GM23338 (cell line): ENCODE measurements at regions not wholly inside any gene's neighbourhood (a gene's known extent, or its start where the extent isn't known, plus 50 kb on each side); places are given as distances from the start of the nearest gene placed in this dataset.

ENCODE experiments used
- ATAC-seq: fragments of 200-7000 bp; cut with Tn5 transposase; 3 replicates; pipeline ENCODE4 v1.9.1; 2020
- DNase-seq: peaks from one replicate; pipeline ENCODE4 v3.0.0-alpha.2; 2015; ENCODE audit warnings: low spot score
- H2AFZ ChIP-seq: fragments of 200-600 bp; sonication (generic); 2 replicates; pipeline ENCODE4 v1.8.0; 2016; ENCODE audit warnings: antibody characterized with exemption, mild to moderate bottlenecking, moderate library complexity
- H3F3A ChIP-seq: fragments of 200-600 bp; sonication (generic); replicated peaks from 2 replicates; pipeline ENCODE4 v1.8.0; 2017; ENCODE audit warnings: antibody characterized with exemption, mixed run types, low read depth
- H3K27ac ChIP-seq: fragments of 200-600 bp; sonication (generic); 2 replicates; pipeline ENCODE4 v1.6.1; 2016; ENCODE audit warnings: low read depth
- H3K27me3 ChIP-seq: fragments of 200-600 bp; sonication (generic); 2 replicates; pipeline ENCODE4 v1.8.0; 2016; ENCODE audit warnings: mild to moderate bottlenecking, mixed run types, moderate library complexity; ENCODE audit not compliant: insufficient read depth
- H3K36me3 ChIP-seq: fragments of 200-600 bp; sonication (generic); 2 replicates; pipeline ENCODE4 v1.8.0; 2016; ENCODE audit warnings: mild to moderate bottlenecking; ENCODE audit not compliant: insufficient read depth
- H3K4me1 ChIP-seq: fragments of 200-600 bp; sonication (generic); 2 replicates; pipeline ENCODE4 v1.8.0; 2016; ENCODE audit warnings: mild to moderate bottlenecking, moderate library complexity; ENCODE audit not compliant: insufficient read depth
- H3K4me2 ChIP-seq: fragments of 200-600 bp; sonication (generic); 2 replicates; pipeline ENCODE4 v1.7.1; 2017; ENCODE audit warnings: mixed run types
- H3K4me3 ChIP-seq: fragments of 200-600 bp; sonication (generic); 2 replicates; pipeline ENCODE4 v1.6.1; 2016; ENCODE audit warnings: mixed run types
- H3K79me2 ChIP-seq: fragments of 200-600 bp; sonication (generic); replicated peaks from 2 replicates; pipeline ENCODE4 v1.8.0; 2017; ENCODE audit warnings: mild to moderate bottlenecking; ENCODE audit not compliant: insufficient read depth
- H3K9me2 ChIP-seq: fragments of 200-600 bp; sonication (generic); 2 replicates; pipeline ENCODE4 v1.8.0; 2017; ENCODE audit not compliant: insufficient read depth
- H4K20me1 ChIP-seq: fragments of 200-600 bp; sonication (generic); replicated peaks from 2 replicates; pipeline ENCODE4 v1.8.0; 2017; ENCODE audit warnings: mild to moderate bottlenecking; ENCODE audit not compliant: insufficient read depth
- H3K27ac Mint-ChIP-seq: 2 replicates; pipeline ENCODE4 v1.8.0; 2020; ENCODE audit warnings: inconsistent platforms, mild to moderate bottlenecking, moderate library complexity, mixed read lengths
- H3K27me3 Mint-ChIP-seq: 3 replicates; pipeline ENCODE4 v1.8.0; 2022; ENCODE audit warnings: low read depth, mild to moderate bottlenecking, moderate library complexity, mixed read lengths, inconsistent platforms; ENCODE audit not compliant: insufficient read depth, poor library complexity
- H3K36me3 Mint-ChIP-seq: 3 replicates; pipeline ENCODE4 v1.8.0; 2021; ENCODE audit warnings: low read depth, mild to moderate bottlenecking, inconsistent platforms, moderate library complexity, mixed read lengths
- H3K4me1 Mint-ChIP-seq: 3 replicates; pipeline ENCODE4 v1.8.0; 2020; ENCODE audit warnings: mild to moderate bottlenecking, inconsistent platforms, mixed read lengths
- H3K4me3 Mint-ChIP-seq: 3 replicates; pipeline ENCODE4 v1.8.0; 2021; ENCODE audit warnings: moderate library complexity, mild to moderate bottlenecking, inconsistent platforms, mixed read lengths
- H3K9me3 Mint-ChIP-seq: 3 replicates; pipeline ENCODE4 v1.8.0; 2020; ENCODE audit warnings: moderate library complexity, mild to moderate bottlenecking, inconsistent platforms, mixed read lengths
- CREB1 ChIP-seq: fragments of 250-450 bp; sonication (Bioruptor Pico); IDR thresholded peaks from 2 replicates; pipeline ENCODE4 v1.5.0; 2020; ENCODE audit warnings: low read depth, mild to moderate bottlenecking, moderate library complexity
- CTCF ChIP-seq, 2 experiments: fragments of 200-600 bp in 1 of 2; sonication (generic) in 1 of 2; conservative IDR thresholded peaks; 2 replicates each; pipeline versions ENCODE4 v1.5.1 to v1.6.1; 2016 to 2017; ENCODE audit warnings: antibody characterized with exemption in 2 of 2, low read depth in 2 of 2, mild to moderate bottlenecking in 2 of 2, moderate library complexity in 1 of 2
- ETS1 ChIP-seq: IDR thresholded peaks from 2 replicates; pipeline ENCODE4 v1.6.1; 2016; ENCODE audit warnings: antibody characterized with exemption
- EZH2 ChIP-seq: fragments of 200-600 bp; sonication (generic); IDR thresholded peaks from one replicate; pipeline ENCODE4 v1.8.0; 2017; ENCODE audit warnings: antibody characterized with exemption, mild to moderate bottlenecking, low read depth; ENCODE audit not compliant: unreplicated experiment
- EZH2phosphoT487 ChIP-seq: fragments of 200-600 bp; sonication (generic); IDR thresholded peaks from one replicate; pipeline ENCODE4 v1.8.1; 2018; ENCODE audit warnings: antibody characterized with exemption; ENCODE audit not compliant: unreplicated experiment
- JUNB ChIP-seq: IDR thresholded peaks from one replicate; pipeline ENCODE4 v1.6.1; 2016; ENCODE audit warnings: antibody characterized with exemption; ENCODE audit not compliant: unreplicated experiment
- NANOG ChIP-seq: IDR thresholded peaks from 2 replicates; pipeline ENCODE4 v1.6.1; 2016; ENCODE audit warnings: antibody characterized with exemption, borderline replicate concordance
- POLR2AphosphoS5 ChIP-seq: IDR thresholded peaks from 2 replicates; pipeline ENCODE4 v1.6.1; 2016; ENCODE audit warnings: antibody characterized with exemption, low read depth
- STAT1 ChIP-seq: IDR thresholded peaks from one replicate; pipeline ENCODE4 v1.6.1; 2016; ENCODE audit warnings: antibody characterized with exemption; ENCODE audit not compliant: unreplicated experiment
- ZNF331 ChIP-seq: fragments of 250-450 bp; sonication (Bioruptor Pico); IDR thresholded peaks from 2 replicates; pipeline ENCODE4 v1.5.0; 2020; ENCODE audit warnings: low read depth, mild to moderate bottlenecking, moderate library complexity
- ZNF462 ChIP-seq: fragments of 250-450 bp; sonication (Bioruptor Pico); IDR thresholded peaks from 2 replicates; pipeline ENCODE4 v1.5.0; 2020; ENCODE audit warnings: mild to moderate bottlenecking, moderate library complexity

- TF ChIP-seq ZNF331 (CRISPR knock-in tag) (no peak), POLR2AphosphoS5 (no peak), EZH2phosphoT487 (no peak), EZH2 (no peak)
Observed at GRCh38 chr10:132469197-132469884, 68.2 kb upstream of the INPP5A start (continued).

- no peak for DNase-seq
- no peak overlapping the region for H3K27ac Mint-ChIP-seq
- TF ChIP-seq ZNF462 (CRISPR knock-in tag) (no peak), ETS1 (no peak), CREB1 (CRISPR knock-in tag) (no peak), JUNB (no peak), CTCF (conservative IDR thresholded peaks at IDR 0.05; ENCODE audit: low read depth in 2 of 2) (no peak), EZH2phosphoT487 (no peak), STAT1 (no peak), POLR2AphosphoS5 (no peak), ZNF331 (CRISPR knock-in tag) (no peak), NANOG (no peak), EZH2 (no peak)
Observed at GRCh38 chr10:132470410-132471124, 67.0 kb upstream of the INPP5A start.

More at GRCh38 chr10:132470410-132471124, 67.0 kb upstream of the INPP5A start:
- peaks cover 5% of the 10 kb centered on the region for H3K27me3 Mint-ChIP-seq
- H3K4me2 ChIP-seq: no peak overlapping the region
- H3K9me3 Mint-ChIP-seq: peaks cover 18% of the 10 kb centered on the region
- H2AFZ ChIP-seq: no peak overlapping the region
- H4K20me1 ChIP-seq: no peaks in the 10 kb centered on the region
- no peak overlapping the region for H3K4me3 Mint-ChIP-seq
- no peaks in the 10 kb centered on the region for H3K9me2 ChIP-seq
- peaks cover 5% of the 10 kb centered on the region for H3K4me1 Mint-ChIP-seq
- ATAC-seq: no peak
- no peaks in the 10 kb centered on the region; the same call in 1 of the 2 replicates for H3K4me1 ChIP-seq
- H3K4me3 ChIP-seq: no peak overlapping the region
- H3K27ac ChIP-seq: no peak overlapping the region
- no peaks in the 10 kb centered on the region for H3K79me2 ChIP-seq
- no peaks in the 10 kb centered on the region for H3K36me3 Mint-ChIP-seq
- H3K27me3 ChIP-seq: no peaks in the 10 kb centered on the region
- no peaks in the 10 kb centered on the region for H3F3A ChIP-seq
- no peaks in the 10 kb centered on the region for H3K36me3 ChIP-seq
